Kidney (tissue), 13 donors: ENCODE measurements at regions not wholly inside any gene's neighbourhood (a gene's known extent, or its start where the extent isn't known, plus 50 kb on each side); places are given as distances from the start of the nearest gene placed in this dataset.

Experiments used
- DNase-seq, 5 donors: peaks; one replicate each; pipeline ENCODE4 v3.0.0-alpha.2; 2013 to 2020
- FAIRE-seq: peaks from 2 replicates; lab custom pipeline; 2012; peaks lifted over from hg19 to GRCh38; lab: Jason Lieb, UNC
- H3K27ac ChIP-seq, 2 donors: one replicate each; pipeline ENCODE4 v1.7.0; 2013; ENCODE audit warnings: low read depth in 2 of 2, low read length in 2 of 2, inconsistent platforms in 1 of 2
- H3K27me3 ChIP-seq: one replicate; pipeline ENCODE4 v1.7.1; 2013; ENCODE audit warnings: low read length, inconsistent platforms; ENCODE audit not compliant: control insufficient read depth, insufficient read depth
- H3K36me3 ChIP-seq, 3 donors: one replicate each; pipeline versions ENCODE4 v1.7.0 to v1.7.1; 2013; ENCODE audit warnings: low read length in 3 of 3, control low read depth in 1 of 3, inconsistent platforms in 1 of 3; ENCODE audit not compliant: insufficient read depth in 3 of 3, control insufficient read depth in 2 of 3
- H3K4me1 ChIP-seq, 3 donors: one replicate each; pipeline versions ENCODE4 v1.7.0 to v1.7.1; 2013; ENCODE audit warnings: low read length in 3 of 3, inconsistent platforms in 1 of 3, low read depth in 1 of 3; ENCODE audit not compliant: control insufficient read depth in 2 of 3, insufficient read depth in 2 of 3
- H3K4me3 ChIP-seq, 3 donors: one replicate each; pipeline versions ENCODE4 v1.7.0 to v1.8.1; 2013; ENCODE audit warnings: low read length in 3 of 3, control low read depth in 1 of 3, inconsistent platforms in 1 of 3
- H3K9ac ChIP-seq, 3 donors: one replicate each; pipeline versions ENCODE4 v1.7.0 to v1.7.1; 2013; ENCODE audit warnings: low read length in 3 of 3, control low read depth in 1 of 3, inconsistent platforms in 1 of 3
- H3K9me3 ChIP-seq, 3 donors: one replicate each; pipeline versions ENCODE4 v1.7.0 to v1.7.1; 2013; ENCODE audit warnings: low read length in 3 of 3, control low read depth in 1 of 3, inconsistent platforms in 1 of 3; ENCODE audit not compliant: control insufficient read depth in 2 of 3, insufficient read depth in 1 of 3
- CTCF ChIP-seq: IDR thresholded peaks from 3 replicates; pipeline ENCODE4 v1.5.1; 2012; ENCODE audit warnings: mild to moderate bottlenecking, moderate library complexity, borderline replicate concordance; ENCODE audit not compliant: insufficient read depth; ENCODE audit errors: extremely low read depth
- intact Hi-C: fragments of 100-400 bp; cut with DNase I; formaldehyde crosslinking; loops from one replicate; pipeline ENCODE4 v1.11.1; 2022
- donor health status: control.
- donor health status: control.
- donor health status: control.
- donor health status: control.
- donor health status: control.
- donor health status: DM: yes; HTN: yes; CAD: no.
- donor health status: Normal renal cell carcinoma (clear cell type).

DNA sequence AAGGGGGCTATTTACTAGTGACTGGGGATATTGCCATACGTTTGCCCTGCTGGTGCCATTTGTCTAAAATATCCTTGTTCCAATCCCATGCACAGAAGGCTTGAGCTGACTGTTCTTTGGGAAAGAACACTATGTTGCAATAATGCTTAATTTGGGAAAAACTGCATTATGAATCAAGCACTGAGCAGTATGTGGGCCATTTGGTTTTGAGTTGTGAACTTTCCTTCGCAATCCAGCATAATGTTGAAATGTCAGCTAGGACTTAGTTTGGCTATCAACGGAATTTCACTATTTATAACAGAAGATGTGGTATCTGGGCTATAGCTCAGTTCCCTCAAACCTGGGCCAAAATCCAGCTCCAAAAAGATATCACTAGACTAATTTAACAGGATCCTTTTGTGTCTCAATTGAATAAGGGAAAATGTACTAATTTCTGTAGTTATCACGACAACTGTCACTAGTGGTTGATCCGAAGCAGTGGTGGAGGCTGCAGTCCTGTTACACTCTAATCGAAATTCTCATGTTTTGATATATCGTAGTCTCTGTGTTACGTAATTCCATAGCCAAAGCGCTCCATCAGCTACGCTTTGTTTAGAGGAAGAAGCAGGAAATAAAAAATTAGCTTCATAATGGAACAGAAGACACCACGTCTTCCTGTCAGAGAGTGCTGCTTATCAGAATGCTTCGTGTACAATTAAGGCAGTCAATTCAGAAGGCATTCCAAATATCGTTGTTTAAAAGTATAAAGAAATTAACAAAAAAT is 686.8 kb upstream of the SALL3 start:
- Histone ChIP-seq H3K27me3 (no peaks in the 10 kb centered on the region), H3K27ac (no peak overlapping the region), H3K4me3 (no peak overlapping the region), H3K4me1 (peaks cover 0 to 9% (median 6%) of the 10 kb centered on the region in 3 donors), H3K9me3 (no peaks in the 10 kb centered on the region), H3K36me3 (no peaks in the 10 kb centered on the region), H3K9ac (no peak overlapping the region)
- intact Hi-C loops: no loop called here
- FAIRE-seq: no peak
- no peak for TF ChIP-seq CTCF
- no peak for DNase-seq

DNA sequence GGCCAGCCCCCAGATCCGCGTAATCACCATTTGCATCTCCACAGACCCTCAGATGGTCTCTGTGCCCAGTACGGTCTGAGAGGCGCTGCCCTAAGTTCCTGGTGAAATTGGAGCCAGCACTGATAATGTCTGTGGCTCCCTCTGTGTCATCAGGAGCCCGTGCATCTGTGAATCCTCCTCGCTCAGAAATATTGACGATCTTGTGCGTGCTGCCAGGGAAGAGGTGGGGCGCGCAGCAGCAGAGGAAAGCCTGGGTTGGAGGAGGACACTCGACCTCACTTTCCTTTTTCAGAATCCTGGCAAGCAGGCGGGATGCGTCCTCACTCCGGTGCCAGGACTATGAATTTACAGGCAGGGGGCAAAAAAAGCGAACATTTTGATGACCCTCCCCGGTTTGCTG is 686.1 kb upstream of the SALL3 start:
- Histone ChIP-seq H3K36me3 (no peaks in the 10 kb centered on the region), H3K27ac (no peak overlapping the region), H3K4me3 (peak overlapping the region in 2 of 3 donors; percentile 30 to 41), H3K4me1 (peaks cover 0 to 9% (median 6%) of the 10 kb centered on the region in 3 donors), H3K27me3 (no peaks in the 10 kb centered on the region), H3K9ac (no peak overlapping the region), H3K9me3 (no peaks in the 10 kb centered on the region)
- intact Hi-C loops: no loop called here
- FAIRE-seq (no peak), DNase-seq (peak in 1 of 5 donors; percentile 34)
- no peak for TF ChIP-seq CTCF

- H3K27me3 ChIP-seq: no peaks in the 10 kb centered on the region
- no peaks in the 10 kb centered on the region for H3K9me3 ChIP-seq
- intact Hi-C loops: no loop called here
- peak overlapping the region in 2 of 3 donors; percentile 30 to 41 for H3K4me3 ChIP-seq
- peaks cover 0 to 9% (median 6%) of the 10 kb centered on the region in 3 donors for H3K4me1 ChIP-seq
- no peak overlapping the region for H3K9ac ChIP-seq
- no peaks in the 10 kb centered on the region for H3K36me3 ChIP-seq
- FAIRE-seq (no peak), DNase-seq (peak in 4 of 5 donors; percentile 68 to 89 (median 78))
- no peak for TF ChIP-seq CTCF
- no peak overlapping the region for H3K27ac ChIP-seq
Observed at GRCh38 chr18:78293940-78294541, 685.6 kb upstream of the SALL3 start.
